B cell (primary cell): ENCODE measurements at regions not wholly inside any gene's neighbourhood (a gene's known extent, or its start where the extent isn't known, plus 50 kb on each side); places are given as distances from the start of the nearest gene placed in this dataset.

Experiments used
- ATAC-seq: fragments of 200-7000 bp; cut with Tn5 transposase; one replicate; pipeline ENCODE4 v1.10.0; 2021; ENCODE audit warnings: low read depth, mild to moderate bottlenecking, moderate number of reproducible peaks, moderate library complexity
- CTCF ChIA-PET: fragments of 350-600 bp; sonication (Branson Sonifier 250); formaldehyde crosslinking; loops from one replicate; lab custom pipeline; 2021; ENCODE audit warnings: antibody characterized with exemption, inconsistent platforms; lab: Charles Lee
- POLR2A ChIA-PET: fragments of 350-600 bp; sonication (Branson Sonifier 250); formaldehyde crosslinking; loops from one replicate; lab custom pipeline; 2021; ENCODE audit warnings: antibody characterized with exemption; lab: Charles Lee
- DNase-seq: peaks from one replicate; pipeline ENCODE4 v3.0.0; 2013
- H2AFZ ChIP-seq: 2 replicates; pipeline ENCODE4 v1.6.1; 2012; ENCODE audit warnings: mild to moderate bottlenecking, low read depth, low read length; ENCODE audit not compliant: insufficient read depth, poor library complexity, severe bottlenecking
- H3K27ac ChIP-seq, 2 donors: 1 replicate in 1 of 2; 2 replicates in 1 of 2; pipeline ENCODE4 v1.5.1; 2012 to 2013; ENCODE audit warnings: low read length in 2 of 2, mild to moderate bottlenecking in 2 of 2, moderate library complexity in 1 of 2
- H3K27me3 ChIP-seq, 4 experiments: fragments of 200-600 bp in 1 of 4; sonication (generic) in 1 of 4; replicated peaks in 1 of 4; 1 replicate in 2 of 4; 2 replicates in 2 of 4; pipeline versions ENCODE4 v1.6.1 to v1.7.0; 2013 to 2016; ENCODE audit warnings: low read length in 3 of 4, mild to moderate bottlenecking in 2 of 4, mixed read lengths in 1 of 4, moderate library complexity in 1 of 4; ENCODE audit not compliant: insufficient read depth in 4 of 4, control insufficient read depth in 3 of 4; ENCODE audit errors: control extremely low read depth in 1 of 4
- H3K36me3 ChIP-seq, 2 experiments: replicated peaks in 1 of 2; 1 replicate in 1 of 2; 2 replicates in 1 of 2; pipeline versions ENCODE4 v1.6.1 to v1.7.1; 2013; ENCODE audit warnings: low read length in 1 of 2; ENCODE audit not compliant: insufficient read depth in 2 of 2, control insufficient read depth in 1 of 2; ENCODE audit errors: control extremely low read depth in 1 of 2, extremely low read depth in 1 of 2
- H3K4me1 ChIP-seq, 2 donors: fragments of 200-600 bp in 1 of 2; sonication (generic) in 1 of 2; 1 replicate in 1 of 2; 2 replicates in 1 of 2; pipeline versions ENCODE4 v1.5.1 to v1.6.1; 2013 to 2017; ENCODE audit warnings: low read length in 2 of 2; ENCODE audit not compliant: control insufficient read depth in 2 of 2, insufficient read depth in 2 of 2
- H3K4me2 ChIP-seq: replicated peaks from 2 replicates; pipeline ENCODE3; 2012; ENCODE audit warnings: mild to moderate bottlenecking, low read depth, low read length; ENCODE audit not compliant: poor library complexity, severe bottlenecking
- H3K4me3 ChIP-seq, 5 experiments: fragments of 200-600 bp in 1 of 5; sonication (generic) in 1 of 5; 1 replicate in 3 of 5; 2 replicates in 2 of 5; pipeline versions ENCODE4 v1.5.1 to v1.7.0; 2011 to 2016; ENCODE audit warnings: low read length in 4 of 5, mild to moderate bottlenecking in 4 of 5, low read depth in 2 of 5, control low read depth in 1 of 5, moderate library complexity in 1 of 5; ENCODE audit not compliant: insufficient read depth in 1 of 5; ENCODE audit errors: control extremely low read depth in 1 of 5, extremely low read depth in 1 of 5
- H3K79me2 ChIP-seq: fragments of 200-600 bp; sonication (generic); one replicate; pipeline ENCODE4 v1.6.0; 2016; ENCODE audit warnings: low read length; ENCODE audit not compliant: control insufficient read depth, insufficient read depth
- H3K9ac ChIP-seq: fragments of 200-600 bp; sonication (generic); 2 replicates; pipeline ENCODE4 v1.6.1; 2017; ENCODE audit warnings: mild to moderate bottlenecking, low read length, moderate library complexity
- H3K9me3 ChIP-seq, 3 donors: one replicate each; pipeline versions ENCODE4 v1.6.1 to v1.7.1; 2013; ENCODE audit warnings: low read length in 2 of 3; ENCODE audit not compliant: control insufficient read depth in 2 of 3, insufficient read depth in 1 of 3; ENCODE audit errors: control extremely low read depth in 1 of 3
- H4K20me1 ChIP-seq: 2 replicates; pipeline ENCODE4 v1.6.0; 2012; ENCODE audit warnings: mild to moderate bottlenecking, low read length; ENCODE audit not compliant: insufficient read depth, control insufficient read depth, poor library complexity, severe bottlenecking
- H3K27ac Mint-ChIP-seq: one replicate; pipeline ENCODE4 v1.8.0; 2021; ENCODE audit warnings: mixed read lengths
- H3K27me3 Mint-ChIP-seq: one replicate; pipeline ENCODE4 v1.8.0; 2021; ENCODE audit warnings: mixed read lengths
- H3K4me1 Mint-ChIP-seq: one replicate; pipeline ENCODE4 v1.8.0; 2021; ENCODE audit warnings: mixed read lengths
- H3K4me3 Mint-ChIP-seq: one replicate; pipeline ENCODE4 v1.8.0; 2021; ENCODE audit warnings: mixed read lengths
- H3K9me3 Mint-ChIP-seq: one replicate; pipeline ENCODE4 v1.8.0; 2022; ENCODE audit warnings: mixed read lengths; ENCODE audit not compliant: insufficient read depth
- EZH2 ChIP-seq: IDR thresholded peaks from 2 replicates; pipeline ENCODE4 v1.6.1; 2012; ENCODE audit warnings: borderline replicate concordance, low read depth, mild to moderate bottlenecking, moderate library complexity, low read length; ENCODE audit not compliant: insufficient read depth, poor library complexity, severe bottlenecking
- WGBS: methylation state at CpG from one replicate; pipeline ENCODE4 v1.1.5; 2013; ENCODE audit warnings: missing lambda C conversion rate; ENCODE audit not compliant: insufficient coverage; 5-methylcytosine and 5-hydroxymethylcytosine counted together
- intact Hi-C: fragments of 100-400 bp; cut with micrococcal nuclease; formaldehyde crosslinking; loops from one replicate; pipeline ENCODE4 v1.10.0; 2022
- TF ChIP-seq, protein P1 (sequence below): fragments of 200-600 bp; IDR thresholded peaks from one replicate; pipeline ENCODE4 v1.8.0; 2022; ENCODE audit warnings: antibody characterized with exemption, mild to moderate bottlenecking

DNA sequence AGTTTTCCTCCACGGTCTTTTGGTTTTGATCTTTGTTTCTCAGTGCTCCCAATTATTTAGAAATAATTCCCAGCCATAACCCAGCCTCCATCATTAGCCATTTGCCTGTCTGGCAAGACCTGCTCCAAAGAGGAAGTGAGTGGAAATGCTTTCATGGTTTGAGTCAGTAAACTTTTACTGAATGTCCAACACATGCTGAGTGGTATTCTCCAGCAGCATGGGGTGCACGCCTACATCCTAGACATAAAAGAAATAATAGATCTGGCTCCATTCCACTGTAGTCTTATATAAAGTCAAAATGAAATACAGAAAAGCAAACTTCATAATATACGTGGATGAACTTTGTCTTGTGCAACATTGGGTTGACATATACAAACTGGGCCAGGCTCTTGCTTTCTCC, 757.2 kb downstream of the TLE1 start:
- no peak overlapping the region for H3K9ac ChIP-seq
- H3K4me3 ChIP-seq, result no peak overlapping the region
- H3K4me3 Mint-ChIP-seq, result no peak overlapping the region
- POLR2A ChIA-PET, result no interaction called here
- ATAC-seq (no peak), DNase-seq (no peak)
- H3K27me3 ChIP-seq, result no peaks in the 10 kb centered on the region
- H3K27ac ChIP-seq, result no peak overlapping the region
- peaks cover 2% of the 10 kb centered on the region for H3K9me3 Mint-ChIP-seq
- no peak overlapping the region for H2AFZ ChIP-seq
- H3K79me2 ChIP-seq, result no peaks in the 10 kb centered on the region
- no peaks in the 10 kb centered on the region for H3K27me3 Mint-ChIP-seq
- no peaks in the 10 kb centered on the region for H3K4me1 ChIP-seq
- TF ChIP-seq, protein P1, sequence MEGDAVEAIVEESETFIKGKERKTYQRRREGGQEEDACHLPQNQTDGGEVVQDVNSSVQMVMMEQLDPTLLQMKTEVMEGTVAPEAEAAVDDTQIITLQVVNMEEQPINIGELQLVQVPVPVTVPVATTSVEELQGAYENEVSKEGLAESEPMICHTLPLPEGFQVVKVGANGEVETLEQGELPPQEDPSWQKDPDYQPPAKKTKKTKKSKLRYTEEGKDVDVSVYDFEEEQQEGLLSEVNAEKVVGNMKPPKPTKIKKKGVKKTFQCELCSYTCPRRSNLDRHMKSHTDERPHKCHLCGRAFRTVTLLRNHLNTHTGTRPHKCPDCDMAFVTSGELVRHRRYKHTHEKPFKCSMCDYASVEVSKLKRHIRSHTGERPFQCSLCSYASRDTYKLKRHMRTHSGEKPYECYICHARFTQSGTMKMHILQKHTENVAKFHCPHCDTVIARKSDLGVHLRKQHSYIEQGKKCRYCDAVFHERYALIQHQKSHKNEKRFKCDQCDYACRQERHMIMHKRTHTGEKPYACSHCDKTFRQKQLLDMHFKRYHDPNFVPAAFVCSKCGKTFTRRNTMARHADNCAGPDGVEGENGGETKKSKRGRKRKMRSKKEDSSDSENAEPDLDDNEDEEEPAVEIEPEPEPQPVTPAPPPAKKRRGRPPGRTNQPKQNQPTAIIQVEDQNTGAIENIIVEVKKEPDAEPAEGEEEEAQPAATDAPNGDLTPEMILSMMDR, result no peak
- TF ChIP-seq EZH2, result no peak
- H4K20me1 ChIP-seq, result no peaks in the 10 kb centered on the region
- CTCF ChIA-PET, result no interaction called here
- H3K9me3 ChIP-seq, result no peaks in the 10 kb centered on the region
- no CpG with 5 or more reads among the region's 3 CpGs for WGBS
- no peaks in the 10 kb centered on the region for H3K36me3 ChIP-seq
- intact Hi-C loops, result no loop called here
- H3K4me2 ChIP-seq, result no peak overlapping the region
- H3K4me1 Mint-ChIP-seq, result no peaks in the 10 kb centered on the region
- no peak overlapping the region for H3K27ac Mint-ChIP-seq

GRCh38 chr9:80931163-80931562, 758.2 kb downstream of the TLE1 start:
- H3K9me3 ChIP-seq, result no peaks in the 10 kb centered on the region
- POLR2A ChIA-PET, result no interaction called here
- no peaks in the 10 kb centered on the region for H3K79me2 ChIP-seq
- no peaks in the 10 kb centered on the region for H3K4me1 Mint-ChIP-seq
- H3K4me2 ChIP-seq, result no peak overlapping the region
- H2AFZ ChIP-seq, result no peak overlapping the region
- H3K27me3 ChIP-seq, result no peaks in the 10 kb centered on the region
- no peak for TF ChIP-seq EZH2
- TF ChIP-seq, protein P1, result no peak
- no peak overlapping the region for H3K9ac ChIP-seq
- H3K4me1 ChIP-seq, result no peaks in the 10 kb centered on the region
- H3K9me3 Mint-ChIP-seq, result peaks cover 4% of the 10 kb centered on the region
- H3K27ac Mint-ChIP-seq, result no peak overlapping the region
- H3K4me3 ChIP-seq, result no peak overlapping the region
- no peak overlapping the region for H3K27ac ChIP-seq
- no peaks in the 10 kb centered on the region for H3K36me3 ChIP-seq
- DNase-seq (no peak), ATAC-seq (no peak)
- H3K27me3 Mint-ChIP-seq, result no peaks in the 10 kb centered on the region
- H4K20me1 ChIP-seq, result no peaks in the 10 kb centered on the region
- 93% methylated on average over 2 of the region's 3 CpGs for WGBS
- CTCF ChIA-PET, result no interaction called here
- no peak overlapping the region for H3K4me3 Mint-ChIP-seq
- intact Hi-C loops, result no loop called here
